NT2/D1 (cell line): ENCODE measurements at regions not wholly inside any gene's neighbourhood (a gene's known extent, or its start where the extent isn't known, plus 50 kb on each side); places are given as distances from the start of the nearest gene placed in this dataset.

Experiments
- SUZ12 ChIP-seq: IDR thresholded peaks from 2 replicates; pipeline ENCODE4 v1.6.1; 2011; ENCODE audit not compliant: insufficient read length, insufficient read depth; ENCODE audit errors: extremely low read depth
- ZNF274 ChIP-seq: IDR thresholded peaks from 2 replicates; pipeline ENCODE4 v1.6.1; 2011; ENCODE audit warnings: mild to moderate bottlenecking, low read depth, low read length

DNA sequence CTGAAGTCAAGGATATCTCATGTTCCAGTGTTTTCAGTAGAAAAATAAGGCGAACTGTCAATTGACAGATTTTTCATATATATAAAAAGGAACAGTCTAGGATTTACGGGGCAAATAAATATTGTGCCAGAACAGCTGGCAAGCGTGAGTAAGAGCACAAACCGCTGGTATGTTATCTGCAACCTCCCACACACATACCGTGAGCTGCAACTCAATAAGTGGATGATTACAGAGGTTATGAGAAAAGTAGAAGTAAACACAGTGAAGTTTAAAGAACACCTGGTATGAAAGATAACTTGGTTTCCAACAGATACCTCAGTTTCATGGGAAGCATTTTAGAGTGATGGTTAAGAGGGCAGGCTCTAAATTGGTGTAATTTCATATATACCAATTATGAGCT is 733.4 kb downstream of the TUSC7 start:
- TF ChIP-seq ZNF274 (no peak), SUZ12 (no peak)
